ENCODE measurements at regions not wholly inside any gene's neighbourhood (a gene's known extent, or its start where the extent isn't known, plus 50 kb on each side); places are given as distances from the start of the nearest gene placed in this dataset.

DNA sequence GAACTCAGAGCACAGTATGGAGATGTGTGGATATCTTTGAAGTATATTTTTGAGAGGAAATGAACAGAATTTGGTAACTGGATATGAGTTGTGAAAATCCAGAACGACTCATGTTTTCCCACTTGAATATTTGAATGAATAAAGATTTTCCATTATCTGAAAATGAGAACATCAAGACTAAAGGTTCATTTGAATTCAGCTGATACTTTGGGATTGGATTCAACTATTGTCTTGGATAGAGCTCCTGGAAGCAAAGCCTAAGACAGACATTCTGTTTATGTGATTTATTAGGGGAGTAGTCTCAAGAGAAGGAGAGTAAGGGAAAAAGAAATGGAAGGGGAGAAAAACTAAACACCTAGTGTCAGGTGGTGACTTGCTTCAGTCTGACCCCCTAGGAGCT lies 256.0 kb upstream of the LYPLAL1 start:
- peak; percentile 36 for FAIRE-seq

DNA sequence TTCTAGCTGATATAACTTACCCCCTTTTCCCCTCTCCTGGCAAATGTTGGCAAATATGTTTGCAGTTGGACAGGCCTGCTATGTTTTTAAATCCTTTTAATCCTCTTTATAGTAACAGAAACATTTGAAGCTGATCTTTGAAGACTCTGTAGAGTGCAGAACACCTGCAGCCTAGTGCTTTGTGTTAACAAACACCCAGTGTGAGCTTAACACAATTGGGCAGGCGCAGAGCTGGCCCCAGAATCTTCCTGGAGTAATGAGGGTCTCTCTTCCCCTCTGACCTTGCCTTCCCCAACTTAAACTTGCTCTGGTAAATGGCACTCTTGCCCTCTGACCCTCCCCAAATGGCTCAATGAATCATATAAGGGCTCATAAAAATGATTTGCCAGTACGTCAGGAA lies 247.9 kb upstream of the LYPLAL1 start:
- TF ChIP-seq JUNB (IDR thresholded peaks at IDR 0.05) (no peak), BHLHE40 (IDR thresholded peaks at IDR 0.05; ENCODE audit: low read depth, low read length) (no peak), ESRRA (IDR thresholded peaks at IDR 0.05; ENCODE audit: borderline replicate concordance, low read length) (no peak), HOXB5 (CRISPR knock-in tag; IDR thresholded peaks at IDR 0.05) (no peak), ZSCAN20 (CRISPR knock-in tag; IDR thresholded peaks at IDR 0.05) (no peak), RFX5 (IDR thresholded peaks at IDR 0.05) (no peak)
- TF ChIP-seq, protein P1, sequence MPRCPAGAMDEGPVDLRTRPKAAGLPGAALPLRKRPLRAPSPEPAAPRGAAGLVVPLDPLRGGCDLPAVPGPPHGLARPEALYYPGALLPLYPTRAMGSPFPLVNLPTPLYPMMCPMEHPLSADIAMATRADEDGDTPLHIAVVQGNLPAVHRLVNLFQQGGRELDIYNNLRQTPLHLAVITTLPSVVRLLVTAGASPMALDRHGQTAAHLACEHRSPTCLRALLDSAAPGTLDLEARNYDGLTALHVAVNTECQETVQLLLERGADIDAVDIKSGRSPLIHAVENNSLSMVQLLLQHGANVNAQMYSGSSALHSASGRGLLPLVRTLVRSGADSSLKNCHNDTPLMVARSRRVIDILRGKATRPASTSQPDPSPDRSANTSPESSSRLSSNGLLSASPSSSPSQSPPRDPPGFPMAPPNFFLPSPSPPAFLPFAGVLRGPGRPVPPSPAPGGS (IDR thresholded peaks at IDR 0.05) = no peak
- ChIA-PET POLR2A (interaction anchor here (0.6 kb wide), 1 partner anchor 319 kb away, joined by 8 read pairs; no protein-coding TSS in a partner anchor), CTCF (no interaction called here)
- Histone ChIP-seq H3K4me1 (no peaks in the 10 kb centered on the region), H3K27ac (0 out of 6 replicates have a peak overlapping the region, but pooled peaks of 1 of the 2 experiments have one; percentile 13), H3K4me3 (no peak overlapping the region), H3K4me2 (no peak overlapping the region), H3K9me3 (no peaks in the 10 kb centered on the region)
- no peak for DNase-seq (ENCODE audit: low read depth in 1 of 2, low spot score in 1 of 2)
- 95% methylated on average over 2 of the region's 2 CpGs for WGBS (ENCODE audit: missing lambda C conversion rate)
- no peak for FAIRE-seq
- no peak for ATAC-seq

More for the DNA sequence above, 256.0 kb upstream of the LYPLAL1 start:
- H3K9me3 ChIP-seq = no peaks in the 10 kb centered on the region
- ATAC-seq (no peak), DNase-seq (ENCODE audit: low read depth in 1 of 2, low spot score in 1 of 2) (no peak)
- POLR2A ChIA-PET = no interaction called here
- H3K4me2 ChIP-seq = no peak overlapping the region
- WGBS (ENCODE audit: missing lambda C conversion rate) = 40% methylated on average over 1 of the region's 1 CpG
- TF ChIP-seq MYC (IDR thresholded peaks at IDR 0.05; ENCODE audit: borderline replicate concordance, low read length) (no peak), EHMT2 (IDR thresholded peaks at IDR 0.05; ENCODE audit: low read depth) (no peak), ZFP36 (IDR thresholded peaks at IDR 0.05; ENCODE audit: borderline replicate concordance, partially characterized antibody) (no peak), FOSB (CRISPR knock-in tag; IDR thresholded peaks at IDR 0.05) (no peak), KDM5A (IDR thresholded peaks at IDR 0.05) (no peak), SMC3 (IDR thresholded peaks at IDR 0.05) (no peak), HOXB13 (CRISPR knock-in tag; IDR thresholded peaks at IDR 0.05; ENCODE audit: low read depth) (no peak), HEYL (CRISPR knock-in tag; IDR thresholded peaks at IDR 0.05) (no peak), SREBF2 (IDR thresholded peaks at IDR 0.05) (no peak), POLR2AphosphoS2 (conservative IDR thresholded peaks at IDR 0.05; ENCODE audit: low read length) (no peak), NPAS2 (CRISPR knock-in tag; IDR thresholded peaks at IDR 0.05; ENCODE audit: borderline replicate concordance) (no peak), PHF8 (IDR thresholded peaks at IDR 0.05; ENCODE audit: borderline replicate concordance, low read depth) (no peak), FOSL2 (IDR thresholded peaks at IDR 0.05) (no peak), FOSL2 (CRISPR knock-in tag; IDR thresholded peaks at IDR 0.05) (no peak)
- TF ChIP-seq, protein P2, sequence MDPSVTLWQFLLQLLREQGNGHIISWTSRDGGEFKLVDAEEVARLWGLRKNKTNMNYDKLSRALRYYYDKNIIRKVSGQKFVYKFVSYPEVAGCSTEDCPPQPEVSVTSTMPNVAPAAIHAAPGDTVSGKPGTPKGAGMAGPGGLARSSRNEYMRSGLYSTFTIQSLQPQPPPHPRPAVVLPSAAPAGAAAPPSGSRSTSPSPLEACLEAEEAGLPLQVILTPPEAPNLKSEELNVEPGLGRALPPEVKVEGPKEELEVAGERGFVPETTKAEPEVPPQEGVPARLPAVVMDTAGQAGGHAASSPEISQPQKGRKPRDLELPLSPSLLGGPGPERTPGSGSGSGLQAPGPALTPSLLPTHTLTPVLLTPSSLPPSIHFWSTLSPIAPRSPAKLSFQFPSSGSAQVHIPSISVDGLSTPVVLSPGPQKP (IDR thresholded peaks at IDR 0.05; ENCODE audit: low read depth, low read length) = no peak
- TF ChIP-seq, protein P3, sequence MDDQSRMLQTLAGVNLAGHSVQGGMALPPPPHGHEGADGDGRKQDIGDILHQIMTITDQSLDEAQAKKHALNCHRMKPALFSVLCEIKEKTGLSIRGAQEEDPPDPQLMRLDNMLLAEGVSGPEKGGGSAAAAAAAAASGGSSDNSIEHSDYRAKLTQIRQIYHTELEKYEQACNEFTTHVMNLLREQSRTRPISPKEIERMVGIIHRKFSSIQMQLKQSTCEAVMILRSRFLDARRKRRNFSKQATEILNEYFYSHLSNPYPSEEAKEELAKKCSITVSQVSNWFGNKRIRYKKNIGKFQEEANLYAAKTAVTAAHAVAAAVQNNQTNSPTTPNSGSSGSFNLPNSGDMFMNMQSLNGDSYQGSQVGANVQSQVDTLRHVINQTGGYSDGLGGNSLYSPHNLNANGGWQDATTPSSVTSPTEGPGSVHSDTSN (IDR thresholded peaks at IDR 0.05) = no peak
- TF ChIP-seq, protein P4, sequence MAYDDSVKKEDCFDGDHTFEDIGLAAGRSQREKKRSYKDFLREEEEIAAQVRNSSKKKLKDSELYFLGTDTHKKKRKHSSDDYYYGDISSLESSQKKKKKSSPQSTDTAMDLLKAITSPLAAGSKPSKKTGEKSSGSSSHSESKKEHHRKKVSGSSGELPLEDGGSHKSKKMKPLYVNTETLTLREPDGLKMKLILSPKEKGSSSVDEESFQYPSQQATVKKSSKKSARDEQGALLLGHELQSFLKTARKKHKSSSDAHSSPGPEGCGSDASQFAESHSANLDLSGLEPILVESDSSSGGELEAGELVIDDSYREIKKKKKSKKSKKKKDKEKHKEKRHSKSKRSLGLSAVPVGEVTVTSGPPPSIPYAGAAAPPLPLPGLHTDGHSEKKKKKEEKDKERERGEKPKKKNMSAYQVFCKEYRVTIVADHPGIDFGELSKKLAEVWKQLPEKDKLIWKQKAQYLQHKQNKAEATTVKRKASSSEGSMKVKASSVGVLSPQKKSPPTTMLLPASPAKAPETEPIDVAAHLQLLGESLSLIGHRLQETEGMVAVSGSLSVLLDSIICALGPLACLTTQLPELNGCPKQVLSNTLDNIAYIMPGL (CRISPR knock-in tag; IDR thresholded peaks at IDR 0.05; ENCODE audit: borderline replicate concordance) = no peak
- TF ChIP-seq, protein P5, sequence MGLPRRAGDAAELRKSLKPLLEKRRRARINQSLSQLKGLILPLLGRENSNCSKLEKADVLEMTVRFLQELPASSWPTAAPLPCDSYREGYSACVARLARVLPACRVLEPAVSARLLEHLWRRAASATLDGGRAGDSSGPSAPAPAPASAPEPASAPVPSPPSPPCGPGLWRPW (IDR thresholded peaks at IDR 0.05) = no peak
- TF ChIP-seq, protein P6, sequence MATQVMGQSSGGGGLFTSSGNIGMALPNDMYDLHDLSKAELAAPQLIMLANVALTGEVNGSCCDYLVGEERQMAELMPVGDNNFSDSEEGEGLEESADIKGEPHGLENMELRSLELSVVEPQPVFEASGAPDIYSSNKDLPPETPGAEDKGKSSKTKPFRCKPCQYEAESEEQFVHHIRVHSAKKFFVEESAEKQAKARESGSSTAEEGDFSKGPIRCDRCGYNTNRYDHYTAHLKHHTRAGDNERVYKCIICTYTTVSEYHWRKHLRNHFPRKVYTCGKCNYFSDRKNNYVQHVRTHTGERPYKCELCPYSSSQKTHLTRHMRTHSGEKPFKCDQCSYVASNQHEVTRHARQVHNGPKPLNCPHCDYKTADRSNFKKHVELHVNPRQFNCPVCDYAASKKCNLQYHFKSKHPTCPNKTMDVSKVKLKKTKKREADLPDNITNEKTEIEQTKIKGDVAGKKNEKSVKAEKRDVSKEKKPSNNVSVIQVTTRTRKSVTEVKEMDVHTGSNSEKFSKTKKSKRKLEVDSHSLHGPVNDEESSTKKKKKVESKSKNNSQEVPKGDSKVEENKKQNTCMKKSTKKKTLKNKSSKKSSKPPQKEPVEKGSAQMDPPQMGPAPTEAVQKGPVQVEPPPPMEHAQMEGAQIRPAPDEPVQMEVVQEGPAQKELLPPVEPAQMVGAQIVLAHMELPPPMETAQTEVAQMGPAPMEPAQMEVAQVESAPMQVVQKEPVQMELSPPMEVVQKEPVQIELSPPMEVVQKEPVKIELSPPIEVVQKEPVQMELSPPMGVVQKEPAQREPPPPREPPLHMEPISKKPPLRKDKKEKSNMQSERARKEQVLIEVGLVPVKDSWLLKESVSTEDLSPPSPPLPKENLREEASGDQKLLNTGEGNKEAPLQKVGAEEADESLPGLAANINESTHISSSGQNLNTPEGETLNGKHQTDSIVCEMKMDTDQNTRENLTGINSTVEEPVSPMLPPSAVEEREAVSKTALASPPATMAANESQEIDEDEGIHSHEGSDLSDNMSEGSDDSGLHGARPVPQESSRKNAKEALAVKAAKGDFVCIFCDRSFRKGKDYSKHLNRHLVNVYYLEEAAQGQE (IDR thresholded peaks at IDR 0.05) = no peak
- CTCF ChIA-PET = interaction anchor here (1.0 kb wide), 1 partner anchor 10 kb away, joined by 3 read pairs; no protein-coding TSS in a partner anchor
- H3K4me1 ChIP-seq = no peaks in the 10 kb centered on the region
- H3K4me3 ChIP-seq = no peak overlapping the region
- no peak overlapping the region for H3K27ac ChIP-seq
